Sigmoid colon (tissue), 6 donors: ENCODE measurements at regions not wholly inside any gene's neighbourhood (a gene's known extent, or its start where the extent isn't known, plus 50 kb on each side); places are given as distances from the start of the nearest gene placed in this dataset.

Experiments used
- DNase-seq: peaks from one replicate; pipeline ENCODE4 v3.0.0-alpha.2; 2019
- H3K27ac ChIP-seq, 4 donors: fragments of 200-600 bp; sonication (generic); one replicate each; pipeline ENCODE4 v1.5.1; 2016 to 2019; ENCODE audit warnings: mild to moderate bottlenecking in 1 of 4
- H3K27me3 ChIP-seq, 3 donors: fragments of 200-600 bp; sonication (generic); one replicate each; pipeline ENCODE4 v1.5.1; 2019; ENCODE audit warnings: mild to moderate bottlenecking in 1 of 3
- H3K36me3 ChIP-seq, 4 donors: fragments of 200-600 bp; sonication (generic); one replicate each; pipeline ENCODE4 v1.5.1; 2016 to 2019
- H3K4me1 ChIP-seq, 4 donors: fragments of 200-600 bp; sonication (generic); one replicate each; pipeline ENCODE4 v1.5.1; 2017 to 2019
- H3K4me3 ChIP-seq, 4 donors: fragments of 200-600 bp; sonication (generic); one replicate each; pipeline ENCODE4 v1.5.1; 2017 to 2019; ENCODE audit warnings: mild to moderate bottlenecking in 2 of 4, moderate library complexity in 1 of 4
- H3K9me3 ChIP-seq, 4 donors: fragments of 200-600 bp in 3 of 4; sonication (generic) in 3 of 4; one replicate each; pipeline versions ENCODE4 v1.5.1 to v1.6.1; 2013 to 2019
- EP300 ChIP-seq, 4 donors: sonication (generic); formaldehyde crosslinking; IDR thresholded peaks; one replicate each; pipeline ENCODE4 v1.6.1; 2017; ENCODE audit warnings: antibody characterized with exemption in 4 of 4
- POLR2A ChIP-seq, 2 donors: fragments of 450-650 bp; IDR thresholded peaks; one replicate each; pipeline ENCODE4 v1.6.1; 2016; ENCODE audit warnings: antibody characterized with exemption in 2 of 2, mild to moderate bottlenecking in 2 of 2, moderate library complexity in 2 of 2
- POLR2AphosphoS5 ChIP-seq, 4 donors: sonication (generic); formaldehyde crosslinking; IDR thresholded peaks; one replicate each; pipeline ENCODE4 v1.6.1; 2017; ENCODE audit warnings: antibody characterized with exemption in 4 of 4
- WGBS, 2 donors: extraction: QIAGEN DNeasy Blood & Tissue Kit; methylation state at CpG; one replicate each; pipeline ENCODE4 v1.1.7; 2013; 5-methylcytosine and 5-hydroxymethylcytosine counted together
- intact Hi-C: fragments of 100-400 bp; cut with DNase I; formaldehyde crosslinking; loops from one replicate; pipeline ENCODE4 v1.15.1; 2023
- TF ChIP-seq, protein P1 (sequence below), 4 experiments: fragments of 450-650 bp in 3 of 4; fragments of 200-600 bp in 1 of 4; IDR thresholded peaks; one replicate each; pipeline ENCODE4 v1.5.1; 2016 to 2019; ENCODE audit warnings: antibody characterized with exemption in 4 of 4, mild to moderate bottlenecking in 3 of 4, moderate library complexity in 2 of 4
- donor health status: healthy with polysubstance abuse.
- donor health status: healthy.

- TF ChIP-seq POLR2A (IDR thresholded peaks at IDR 0.05) (no peak), EP300 (IDR thresholded peaks at IDR 0.05) (no peak), POLR2AphosphoS5 (IDR thresholded peaks at IDR 0.05) (no peak)
- TF ChIP-seq, protein P1, sequence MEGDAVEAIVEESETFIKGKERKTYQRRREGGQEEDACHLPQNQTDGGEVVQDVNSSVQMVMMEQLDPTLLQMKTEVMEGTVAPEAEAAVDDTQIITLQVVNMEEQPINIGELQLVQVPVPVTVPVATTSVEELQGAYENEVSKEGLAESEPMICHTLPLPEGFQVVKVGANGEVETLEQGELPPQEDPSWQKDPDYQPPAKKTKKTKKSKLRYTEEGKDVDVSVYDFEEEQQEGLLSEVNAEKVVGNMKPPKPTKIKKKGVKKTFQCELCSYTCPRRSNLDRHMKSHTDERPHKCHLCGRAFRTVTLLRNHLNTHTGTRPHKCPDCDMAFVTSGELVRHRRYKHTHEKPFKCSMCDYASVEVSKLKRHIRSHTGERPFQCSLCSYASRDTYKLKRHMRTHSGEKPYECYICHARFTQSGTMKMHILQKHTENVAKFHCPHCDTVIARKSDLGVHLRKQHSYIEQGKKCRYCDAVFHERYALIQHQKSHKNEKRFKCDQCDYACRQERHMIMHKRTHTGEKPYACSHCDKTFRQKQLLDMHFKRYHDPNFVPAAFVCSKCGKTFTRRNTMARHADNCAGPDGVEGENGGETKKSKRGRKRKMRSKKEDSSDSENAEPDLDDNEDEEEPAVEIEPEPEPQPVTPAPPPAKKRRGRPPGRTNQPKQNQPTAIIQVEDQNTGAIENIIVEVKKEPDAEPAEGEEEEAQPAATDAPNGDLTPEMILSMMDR (IDR thresholded peaks at IDR 0.05), result no peak
- H3K9me3 ChIP-seq, result no peaks in the 10 kb centered on the region
- H3K4me1 ChIP-seq, result peaks cover 0 to 8% (median 0%) of the 10 kb centered on the region in 4 donors
- H3K27me3 ChIP-seq, result no peaks in the 10 kb centered on the region
- WGBS, 2 donors, result 70 to 74% methylated on average over 5 of the region's 5 CpGs
- no peak for DNase-seq
- intact Hi-C loops, result no loop called here
- no peaks in the 10 kb centered on the region for H3K36me3 ChIP-seq
- H3K4me3 ChIP-seq, result no peak overlapping the region
- no peak overlapping the region for H3K27ac ChIP-seq
These were observed 109.5 kb downstream of the GADD45G start for GRCh38 chr9:89714321-89714720.

- no peaks in the 10 kb centered on the region for H3K27me3 ChIP-seq
- no peak overlapping the region for H3K27ac ChIP-seq
- H3K4me3 ChIP-seq, result no peak overlapping the region
- H3K4me1 ChIP-seq, result peaks cover 0 to 8% (median 0%) of the 10 kb centered on the region in 4 donors
- intact Hi-C loops, result no loop called here
- H3K36me3 ChIP-seq, result no peaks in the 10 kb centered on the region
- DNase-seq, result no peak
- 83 to 89% methylated on average over 2 of the region's 2 CpGs for WGBS, 2 donors
- no peaks in the 10 kb centered on the region for H3K9me3 ChIP-seq
- TF ChIP-seq EP300 (IDR thresholded peaks at IDR 0.05) (no peak), POLR2A (IDR thresholded peaks at IDR 0.05) (no peak), POLR2AphosphoS5 (IDR thresholded peaks at IDR 0.05) (no peak)
- TF ChIP-seq, protein P1 (IDR thresholded peaks at IDR 0.05), result no peak
These were observed 110.6 kb downstream of the GADD45G start for GRCh38 chr9:89715318-89715858.

GRCh38 chr9:89715881-89716280 is 111.1 kb downstream of the GADD45G start:
- no peak overlapping the region for H3K27ac ChIP-seq
- no peaks in the 10 kb centered on the region for H3K36me3 ChIP-seq
- TF ChIP-seq POLR2AphosphoS5 (IDR thresholded peaks at IDR 0.05), result no peak
- TF ChIP-seq, protein P1 (IDR thresholded peaks at IDR 0.05), result no peak
- TF ChIP-seq EP300 (IDR thresholded peaks at IDR 0.05), result no peak
- TF ChIP-seq POLR2A (IDR thresholded peaks at IDR 0.05), result no peak
- no peak overlapping the region for H3K4me3 ChIP-seq
- intact Hi-C loops, result no loop called here
- no peaks in the 10 kb centered on the region for H3K9me3 ChIP-seq
- DNase-seq, result no peak
- H3K4me1 ChIP-seq, result peaks cover 0 to 7% (median 1%) of the 10 kb centered on the region in 4 donors
- no peaks in the 10 kb centered on the region for H3K27me3 ChIP-seq
- 93 to 95% methylated on average over 3 of the region's 3 CpGs for WGBS, 2 donors

DNA sequence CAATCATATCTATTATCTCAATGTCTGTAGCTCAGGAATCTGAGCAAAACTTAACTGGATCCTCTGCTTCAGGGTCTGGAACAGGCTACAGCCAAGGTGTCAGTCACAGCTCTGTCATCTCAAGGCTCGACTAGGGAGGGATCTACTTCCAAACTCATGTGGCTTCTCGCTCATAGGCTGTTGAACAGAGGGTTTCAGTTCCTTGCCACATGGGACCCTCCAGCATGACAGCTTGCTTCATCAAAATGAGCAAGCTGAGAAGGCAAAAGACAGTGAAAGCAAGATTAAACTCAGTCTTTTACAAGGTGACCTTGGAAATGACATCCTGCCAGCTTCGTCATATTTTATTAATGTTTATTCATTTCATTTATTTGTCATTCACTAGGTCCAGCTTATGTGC is 111.7 kb downstream of the GADD45G start:
- no peak overlapping the region for H3K4me3 ChIP-seq
- H3K27ac ChIP-seq, result no peak overlapping the region
- DNase-seq, result no peak
- no peaks in the 10 kb centered on the region for H3K36me3 ChIP-seq
- intact Hi-C loops, result no loop called here
- WGBS, 2 donors, result 80 to 89% methylated on average over 3 of the region's 3 CpGs
- peaks cover 0 to 8% (median 2%) of the 10 kb centered on the region in 4 donors for H3K4me1 ChIP-seq
- no peaks in the 10 kb centered on the region for H3K9me3 ChIP-seq
- TF ChIP-seq POLR2AphosphoS5 (IDR thresholded peaks at IDR 0.05) (no peak), EP300 (IDR thresholded peaks at IDR 0.05) (no peak)
- H3K27me3 ChIP-seq, result no peaks in the 10 kb centered on the region

- intact Hi-C loops, result no loop called here
- no peak for DNase-seq
- TF ChIP-seq POLR2AphosphoS5 (IDR thresholded peaks at IDR 0.05) (no peak), POLR2A (IDR thresholded peaks at IDR 0.05) (no peak), EP300 (IDR thresholded peaks at IDR 0.05) (no peak)
- TF ChIP-seq, protein P1 (IDR thresholded peaks at IDR 0.05), result no peak
- Histone ChIP-seq H3K27ac (no peak overlapping the region), H3K9me3 (no peaks in the 10 kb centered on the region), H3K4me3 (no peak overlapping the region), H3K36me3 (no peaks in the 10 kb centered on the region), H3K4me1 (peaks cover 0 to 10% (median 5%) of the 10 kb centered on the region in 4 donors), H3K27me3 (no peaks in the 10 kb centered on the region)
- WGBS, 2 donors, result 73 to 78% methylated on average over 3 of the region's 3 CpGs
These were observed 113.4 kb downstream of the GADD45G start for GRCh38 chr9:89718176-89718575.
